Endothelial cell of umbilical vein (primary cell): ENCODE measurements at regions not wholly inside any gene's neighbourhood (a gene's known extent, or its start where the extent isn't known, plus 50 kb on each side); places are given as distances from the start of the nearest gene placed in this dataset.
A peak's percentile ranks its signal among the peaks of the same experiment; 100 is the strongest.

Experiments
- BruUV-seq: library from RNA; stranded (reverse); fragments of 400-500 nt; replicated peaks from 2 replicates; lab custom pipeline; 2021; lab: Mats Ljungman, UMichigan
- CTCF ChIA-PET: fragments of 300-600, 350-600 bp; sonication (Branson Sonifier 250); formaldehyde crosslinking; loops from one replicate; lab custom pipeline; 2021; ENCODE audit warnings: antibody characterized with exemption, inconsistent platforms; lab: Charles Lee
- POLR2A ChIA-PET: fragments of 300-600, 350-600 bp; sonication (Branson Sonifier 250); formaldehyde crosslinking; loops from one replicate; lab custom pipeline; 2021; ENCODE audit warnings: antibody characterized with exemption, inconsistent platforms; lab: Charles Lee
- DNase-seq: peaks from one replicate; pipeline ENCODE4 v3.0.0-alpha.2; 2011; ENCODE audit warnings: low read depth, low spot score
- FAIRE-seq: peaks from 2 replicates; lab custom pipeline; 2011; peaks lifted over from hg19 to GRCh38; lab: Jason Lieb, UNC
- H2AFZ ChIP-seq: 2 replicates; pipeline ENCODE4 v1.6.0; 2012; ENCODE audit warnings: low read depth, low read length, control low read depth, inconsistent platforms
- H3K27ac ChIP-seq: 2 replicates; pipeline ENCODE4 v1.5.1; 2011; ENCODE audit warnings: low read depth, mild to moderate bottlenecking, control low read depth, low read length, moderate library complexity; ENCODE audit not compliant: insufficient read depth
- H3K27me3 ChIP-seq, 2 experiments: 2 replicates each; pipeline versions ENCODE4 v1.6.0 to v1.6.1; 2011; ENCODE audit warnings: low read length in 2 of 2, mixed read lengths in 1 of 2; ENCODE audit not compliant: control insufficient read depth in 2 of 2, insufficient read depth in 2 of 2
- H3K36me3 ChIP-seq, 2 experiments: 2 replicates in 1 of 2; 3 replicates in 1 of 2; pipeline ENCODE4 v1.5.1; 2011; ENCODE audit warnings: low read length in 2 of 2, mild to moderate bottlenecking in 1 of 2, moderate library complexity in 1 of 2; ENCODE audit not compliant: control insufficient read depth in 2 of 2, insufficient read depth in 2 of 2; ENCODE audit errors: extremely low read depth in 1 of 2
- H3K4me1 ChIP-seq: 3 replicates; pipeline ENCODE4 v1.5.1; 2011; ENCODE audit warnings: mild to moderate bottlenecking, low read length; ENCODE audit not compliant: control insufficient read depth, insufficient read depth; ENCODE audit errors: extremely low read depth
- H3K4me2 ChIP-seq: 2 replicates; pipeline ENCODE4 v1.6.1; 2011; ENCODE audit warnings: low read length, control low read depth, mixed read lengths; ENCODE audit not compliant: insufficient read depth
- H3K4me3 ChIP-seq, 3 experiments: fragments of 200-600 bp in 1 of 3; sonication (generic), shearing (Covaris generic) in 1 of 3; replicated peaks in 1 of 3; 2 replicates each; pipeline ENCODE4 v1.5.1; 2011 to 2016; ENCODE audit warnings: control low read depth in 3 of 3, low read length in 3 of 3, mild to moderate bottlenecking in 2 of 3, inconsistent platforms in 1 of 3, low read depth in 1 of 3, moderate library complexity in 1 of 3; ENCODE audit not compliant: insufficient read depth in 1 of 3
- H3K79me2 ChIP-seq: 2 replicates; pipeline ENCODE4 v1.6.0; 2012; ENCODE audit warnings: low read length, inconsistent platforms; ENCODE audit not compliant: control insufficient read depth, insufficient read depth
- H3K9ac ChIP-seq: replicated peaks from 2 replicates; pipeline ENCODE3; 2011; ENCODE audit warnings: low read length, control low read depth; ENCODE audit not compliant: insufficient read depth; ENCODE audit errors: extremely low read depth
- H3K9me1 ChIP-seq: replicated peaks from 3 replicates; pipeline ENCODE4 v1.6.0; 2011; ENCODE audit warnings: mild to moderate bottlenecking, low read length; ENCODE audit not compliant: control insufficient read depth, insufficient read depth; ENCODE audit errors: extremely low read depth
- H3K9me3 ChIP-seq: replicated peaks from 2 replicates; pipeline ENCODE4 v1.5.1; 2012; ENCODE audit warnings: low read length, inconsistent platforms; ENCODE audit not compliant: control insufficient read depth, insufficient read depth
- H4K20me1 ChIP-seq: replicated peaks from 2 replicates; pipeline ENCODE3; 2011; ENCODE audit warnings: mild to moderate bottlenecking, low read length; ENCODE audit not compliant: control insufficient read depth, insufficient read depth; ENCODE audit errors: extremely low read depth
- CTCF ChIP-seq, 2 donors: IDR thresholded peaks; 1 replicate in 1 of 2; 2 replicates in 1 of 2; pipeline ENCODE4 v1.5.1; 2011; ENCODE audit warnings: low read length in 2 of 2, mild to moderate bottlenecking in 2 of 2, moderate library complexity in 2 of 2, control low read depth in 1 of 2, inconsistent platforms in 1 of 2, low read depth in 1 of 2; ENCODE audit not compliant: insufficient read depth in 1 of 2; ENCODE audit errors: extremely low read depth in 1 of 2
- EZH2 ChIP-seq: IDR thresholded peaks from 2 replicates; pipeline ENCODE4 v1.6.1; 2012; ENCODE audit warnings: borderline replicate concordance, low read depth, mild to moderate bottlenecking, moderate library complexity, low read length, inconsistent platforms; ENCODE audit not compliant: severe bottlenecking
- FOS ChIP-seq: IDR thresholded peaks from 2 replicates; pipeline ENCODE4 v1.6.1; 2011; ENCODE audit warnings: mild to moderate bottlenecking, low read length, moderate library complexity, borderline replicate concordance; ENCODE audit not compliant: insufficient read depth
- GATA2 ChIP-seq: IDR thresholded peaks from 2 replicates; pipeline ENCODE4 v1.7.0; 2011; ENCODE audit warnings: low read depth, mild to moderate bottlenecking, moderate library complexity, mixed read lengths, low read length; ENCODE audit not compliant: insufficient read length, insufficient read depth
- JUN ChIP-seq: IDR thresholded peaks from 2 replicates; pipeline ENCODE4 v1.6.1; 2011; ENCODE audit warnings: borderline replicate concordance, low read depth; ENCODE audit not compliant: insufficient read length, insufficient read depth
- MYC ChIP-seq: IDR thresholded peaks from one replicate; pipeline ENCODE4 v1.6.1; 2011; ENCODE audit warnings: mild to moderate bottlenecking, low read depth, low read length
- POLR2A ChIP-seq: IDR thresholded peaks from 2 replicates; pipeline ENCODE4 v1.6.1; 2012; ENCODE audit warnings: low read depth, mild to moderate bottlenecking, control low read depth, low read length
- POLR2AphosphoS5 ChIP-seq: IDR thresholded peaks from 2 replicates; pipeline ENCODE4 v1.6.1; 2012; ENCODE audit warnings: low read depth, mild to moderate bottlenecking, control low read depth, low read length, moderate library complexity; ENCODE audit not compliant: insufficient read depth
- dilution Hi-C: fragments of 300-500 bp; cut with MboI; formaldehyde crosslinking; loops from one replicate; pipeline ENCODE4 v1.15.0; 2019; ENCODE audit warnings: low sequenced_read_pairs; ENCODE audit not compliant: extremely low pct_ligation_motif_present
- intact Hi-C: fragments of 100-400 bp; cut with micrococcal nuclease; formaldehyde crosslinking; loops from one replicate; pipeline ENCODE4 v1.10.0; 2022
- TF ChIP-seq, protein P1 (sequence below): IDR thresholded peaks from 2 replicates; pipeline ENCODE4 v1.6.1; 2011; ENCODE audit not compliant: insufficient read depth, insufficient read length

GRCh38 chrX:87409113-87409841, 108.3 kb upstream of the KLHL4 start:
- POLR2A ChIA-PET: interaction anchor here (0.6 kb wide), 2 partner anchors 108 to 158 kb away, joined by 3 read pairs; partner anchors contain the start of gene KLHL4

More at GRCh38 chrX:87409113-87409841, 108.3 kb upstream of the KLHL4 start:
- Histone ChIP-seq H3K27ac (peak overlapping the region; percentile 50), H3K4me1 (peaks cover 7% of the 10 kb centered on the region), H3K27me3 (no peaks in the 10 kb centered on the region), H3K4me2 (no peak overlapping the region), H3K79me2 (no peaks in the 10 kb centered on the region), H2AFZ (no peak overlapping the region), H3K4me3 (no peak overlapping the region), H4K20me1 (no peaks in the 10 kb centered on the region), H3K9me3 (no peaks in the 10 kb centered on the region), H3K36me3 (no peaks in the 10 kb centered on the region), H3K9me1 (no peaks in the 10 kb centered on the region), H3K9ac (no peak overlapping the region)
- dilution Hi-C loops: no loop called here
- TF ChIP-seq POLR2A: no peak
- TF ChIP-seq, protein P1, sequence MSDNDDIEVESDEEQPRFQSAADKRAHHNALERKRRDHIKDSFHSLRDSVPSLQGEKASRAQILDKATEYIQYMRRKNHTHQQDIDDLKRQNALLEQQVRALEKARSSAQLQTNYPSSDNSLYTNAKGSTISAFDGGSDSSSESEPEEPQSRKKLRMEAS: no peak
- TF ChIP-seq GATA2: peak; percentile 40
- no peak for TF ChIP-seq MYC
- TF ChIP-seq EZH2: no peak
- peak; percentile 75 for TF ChIP-seq JUN
- TF ChIP-seq POLR2AphosphoS5: peak; percentile 52
- no peak for TF ChIP-seq CTCF (IDR thresholded peaks at IDR 0.05; ENCODE audit: extremely low read depth in 1 of 2, insufficient read depth in 1 of 2, low read depth in 1 of 2, low read length in 2 of 2)
- peak; percentile 86 for TF ChIP-seq FOS
- FAIRE-seq: peak; percentile 99
- CTCF ChIA-PET: interaction anchor here (0.8 to 0.9 kb wide), 2 partner anchors 17 to 109 kb away, joined by 3 read pairs; partner anchors contain the start of gene KLHL4
- peak; percentile 96 for DNase-seq
- BruUV-seq: no TSS peak
- intact Hi-C loops: loop anchor here (1.0 kb wide), 2 partner anchors 18 to 108 kb away; partner anchors contain the start of gene KLHL4
